MM.1S (cell line): ENCODE measurements at regions not wholly inside any gene's neighbourhood (a gene's known extent, or its start where the extent isn't known, plus 50 kb on each side); places are given as distances from the start of the nearest gene placed in this dataset.
"Not testable (repeated sequence)": the region's sequence is repeated elsewhere in the genome, so short reads cannot be mapped to it uniquely, and the experiment has no call there.

Source experiments
- EZH2 ChIP-seq: fragments of 300-600 bp; sonication (generic); optimal IDR thresholded peaks from 2 replicates; pipeline ENCODE3; 2017; ENCODE audit warnings: low read depth, mild to moderate bottlenecking, antibody characterized with exemption, low read length, mixed read lengths
- TF ChIP-seq, protein P1 (sequence below): fragments of 300-600 bp; sonication (generic); IDR thresholded peaks from 2 replicates; pipeline ENCODE4 v1.5.1; 2016; ENCODE audit warnings: antibody characterized with exemption, low read length, mixed read lengths

DNA sequence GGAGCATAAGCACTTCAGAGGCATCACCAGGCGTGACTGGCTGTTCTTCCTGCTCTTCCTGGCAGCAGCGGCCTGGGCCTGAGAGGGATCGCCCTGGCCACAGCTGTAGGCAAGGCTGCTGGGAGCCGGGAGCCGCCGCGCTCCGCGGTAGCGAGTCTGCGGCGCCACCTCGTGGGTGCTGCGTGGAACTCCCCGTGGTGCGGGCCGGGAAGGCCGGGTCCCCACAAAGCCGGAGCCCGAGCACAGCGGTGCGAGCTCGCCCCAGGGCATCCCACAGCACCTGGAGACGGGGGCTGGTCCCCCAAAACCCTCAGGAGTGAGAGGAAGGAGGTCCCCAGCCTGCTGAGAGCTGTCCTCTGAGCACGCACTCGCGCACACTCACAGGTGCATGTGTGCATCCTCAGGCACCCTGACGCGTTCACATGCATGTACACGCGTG is 1546.5 kb downstream of the RPIA start:
- TF ChIP-seq, protein P1, sequence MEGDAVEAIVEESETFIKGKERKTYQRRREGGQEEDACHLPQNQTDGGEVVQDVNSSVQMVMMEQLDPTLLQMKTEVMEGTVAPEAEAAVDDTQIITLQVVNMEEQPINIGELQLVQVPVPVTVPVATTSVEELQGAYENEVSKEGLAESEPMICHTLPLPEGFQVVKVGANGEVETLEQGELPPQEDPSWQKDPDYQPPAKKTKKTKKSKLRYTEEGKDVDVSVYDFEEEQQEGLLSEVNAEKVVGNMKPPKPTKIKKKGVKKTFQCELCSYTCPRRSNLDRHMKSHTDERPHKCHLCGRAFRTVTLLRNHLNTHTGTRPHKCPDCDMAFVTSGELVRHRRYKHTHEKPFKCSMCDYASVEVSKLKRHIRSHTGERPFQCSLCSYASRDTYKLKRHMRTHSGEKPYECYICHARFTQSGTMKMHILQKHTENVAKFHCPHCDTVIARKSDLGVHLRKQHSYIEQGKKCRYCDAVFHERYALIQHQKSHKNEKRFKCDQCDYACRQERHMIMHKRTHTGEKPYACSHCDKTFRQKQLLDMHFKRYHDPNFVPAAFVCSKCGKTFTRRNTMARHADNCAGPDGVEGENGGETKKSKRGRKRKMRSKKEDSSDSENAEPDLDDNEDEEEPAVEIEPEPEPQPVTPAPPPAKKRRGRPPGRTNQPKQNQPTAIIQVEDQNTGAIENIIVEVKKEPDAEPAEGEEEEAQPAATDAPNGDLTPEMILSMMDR = peak; percentile 51
- not testable (repeated sequence) for TF ChIP-seq EZH2
